GM12865 (cell line): ENCODE measurements at regions not wholly inside any gene's neighbourhood (a gene's known extent, or its start where the extent isn't known, plus 50 kb on each side); places are given as distances from the start of the nearest gene placed in this dataset.

ENCODE experiments used
- DNase-seq: peaks from one replicate; pipeline ENCODE4 v3.0.0; 2010; ENCODE audit warnings: low read depth
- H3K4me3 ChIP-seq: 2 replicates; pipeline ENCODE4 v1.5.1; 2011; ENCODE audit warnings: mild to moderate bottlenecking, low read depth, low read length, control low read depth
- CTCF ChIP-seq: IDR thresholded peaks from 2 replicates; pipeline ENCODE4 v1.5.1; 2011; ENCODE audit warnings: low read length, control low read depth, low read depth, inconsistent platforms; ENCODE audit not compliant: insufficient read depth; ENCODE audit errors: missing control alignments

- no peak for TF ChIP-seq CTCF
- no peak overlapping the region for H3K4me3 ChIP-seq
- DNase-seq = no peak
Measured at GRCh38 chr1:95368178-95368577, 134.2 kb downstream of the RWDD3 start.

- no peak for TF ChIP-seq CTCF
- no peak overlapping the region for H3K4me3 ChIP-seq
- DNase-seq = no peak
Measured at GRCh38 chr1:95369985-95370690, 136.1 kb downstream of the RWDD3 start.

- no peak for TF ChIP-seq CTCF
- DNase-seq = no peak
- H3K4me3 ChIP-seq = no peak overlapping the region
Measured at GRCh38 chr1:95370691-95371562, 136.9 kb downstream of the RWDD3 start.

- no peak for TF ChIP-seq CTCF
- no peak overlapping the region for H3K4me3 ChIP-seq
- no peak for DNase-seq
Measured at GRCh38 chr1:95371666-95372282, 137.8 kb downstream of the RWDD3 start.

GRCh38 chr1:95375174-95375573, 141.2 kb downstream of the RWDD3 start:
- no peak overlapping the region for H3K4me3 ChIP-seq
- no peak for TF ChIP-seq CTCF
- no peak for DNase-seq

- no peak overlapping the region for H3K4me3 ChIP-seq
- no peak for TF ChIP-seq CTCF
- no peak for DNase-seq
Measured at GRCh38 chr1:95380909-95381308, 146.9 kb downstream of the RWDD3 start.
